SK-N-SH (cell line): ENCODE measurements at regions not wholly inside any gene's neighbourhood (a gene's known extent, or its start where the extent isn't known, plus 50 kb on each side); places are given as distances from the start of the nearest gene placed in this dataset.

Experiments used
- CTCF ChIA-PET: fragments of 300-600, 350-600 bp; formaldehyde crosslinking; extraction: SDS; loops from one replicate; lab custom pipeline; 2021; lab: Yijun Ruan, JAX
- POLR2A ChIA-PET: fragments of 350-600 bp; sonication (Branson Sonifier 250); formaldehyde crosslinking; extraction: SDS; loops from one replicate; lab custom pipeline; 2020; ENCODE audit warnings: antibody characterized with exemption, inconsistent platforms; lab: Yijun Ruan, JAX
- DNase-seq: peaks from one replicate; pipeline ENCODE4 v3.0.0; 2012
- H2AFZ ChIP-seq: fragments of 200-600 bp; sonication (generic); 2 replicates; pipeline ENCODE4 v1.8.1; 2016; ENCODE audit warnings: antibody characterized with exemption, mild to moderate bottlenecking, low read depth
- H3F3A ChIP-seq: fragments of 200-600 bp; sonication (generic); replicated peaks from 2 replicates; pipeline ENCODE3; 2016; ENCODE audit warnings: antibody characterized with exemption, mild to moderate bottlenecking; ENCODE audit not compliant: insufficient read depth
- H3K27ac ChIP-seq, 2 experiments: fragments of 200-500 bp in 1 of 2; fragments of 200-600 bp in 1 of 2; sonication (Bioruptor generic) in 1 of 2; sonication (generic), shearing (Covaris generic) in 1 of 2; 2 replicates each; pipeline versions ENCODE4 v1.5.1 to v1.6.1; 2014 to 2016; ENCODE audit warnings: low read depth in 2 of 2, inconsistent platforms in 1 of 2, low read length in 1 of 2, mild to moderate bottlenecking in 1 of 2, mixed read lengths in 1 of 2
- H3K27me3 ChIP-seq: fragments of 200-600 bp; sonication (generic), shearing (Covaris generic); 2 replicates; pipeline ENCODE4 v1.6.1; 2016; ENCODE audit warnings: mixed run types; ENCODE audit not compliant: insufficient read depth
- H3K36me3 ChIP-seq, 2 experiments: fragments of 200-500 bp in 1 of 2; fragments of 200-600 bp in 1 of 2; sonication (Bioruptor generic) in 1 of 2; sonication (generic) in 1 of 2; replicated peaks in 1 of 2; 2 replicates each; pipeline versions ENCODE3 to v1.5.1; 2014 to 2016; ENCODE audit warnings: low read length in 1 of 2, mild to moderate bottlenecking in 1 of 2; ENCODE audit not compliant: insufficient read depth in 2 of 2, control insufficient read depth in 1 of 2
- H3K4me1 ChIP-seq, 2 experiments: fragments of 200-500 bp in 1 of 2; fragments of 200-600 bp in 1 of 2; sonication (Bioruptor generic) in 1 of 2; sonication (generic), shearing (Covaris generic) in 1 of 2; 2 replicates each; pipeline versions ENCODE4 v1.5.1 to v1.6.1; 2014 to 2016; ENCODE audit warnings: low read depth in 1 of 2, low read length in 1 of 2, mixed run types in 1 of 2; ENCODE audit not compliant: insufficient read depth in 2 of 2, control insufficient read depth in 1 of 2
- H3K4me2 ChIP-seq: fragments of 200-600 bp; sonication (generic), shearing (Covaris generic); 2 replicates; pipeline ENCODE4 v1.6.1; 2017; ENCODE audit warnings: mixed run types
- H3K4me3 ChIP-seq, 2 experiments: fragments of 200-500 bp in 1 of 2; fragments of 200-600 bp in 1 of 2; sonication (Bioruptor generic) in 1 of 2; sonication (generic), shearing (Covaris generic) in 1 of 2; 2 replicates each; pipeline versions ENCODE4 v1.5.1 to v1.8.1; 2014 to 2016; ENCODE audit warnings: low read depth in 2 of 2, inconsistent platforms in 1 of 2, low read length in 1 of 2, mild to moderate bottlenecking in 1 of 2, mixed read lengths in 1 of 2, moderate library complexity in 1 of 2
- H3K79me2 ChIP-seq: fragments of 200-600 bp; sonication (generic); 2 replicates; pipeline ENCODE4 v1.8.1; 2017; ENCODE audit warnings: mild to moderate bottlenecking; ENCODE audit not compliant: insufficient read depth
- H3K9ac ChIP-seq: fragments of 200-600 bp; sonication (generic); 2 replicates; pipeline ENCODE4 v1.6.1; 2017; ENCODE audit warnings: mixed run types
- H3K9me2 ChIP-seq: fragments of 200-600 bp; sonication (generic); 2 replicates; pipeline ENCODE4 v1.6.1; 2017; ENCODE audit warnings: mixed run types
- H3K9me3 ChIP-seq: fragments of 200-600 bp; sonication (generic); 2 replicates; pipeline ENCODE4 v1.6.1; 2017; ENCODE audit warnings: mixed run types, mild to moderate bottlenecking, moderate library complexity
- H4K20me1 ChIP-seq: fragments of 200-600 bp; sonication (generic); 2 replicates; pipeline ENCODE4 v1.6.1; 2017; ENCODE audit warnings: mild to moderate bottlenecking, mixed run types; ENCODE audit not compliant: insufficient read depth
- EP300 ChIP-seq, 2 experiments: IDR thresholded peaks; 2 replicates each; pipeline versions ENCODE4 v1.4.0 to v1.6.1; 2012; ENCODE audit warnings: borderline replicate concordance in 1 of 2, low read depth in 1 of 2, low read length in 1 of 2
- FOSL2 ChIP-seq: IDR thresholded peaks from 2 replicates; pipeline ENCODE4 v1.4.0; 2012; ENCODE audit warnings: low read depth, mild to moderate bottlenecking, moderate library complexity, borderline replicate concordance
- GABPA ChIP-seq: IDR thresholded peaks from 2 replicates; pipeline ENCODE4 v1.4.0; 2012; ENCODE audit warnings: low read depth, mild to moderate bottlenecking
- GATA2 ChIP-seq: sonication (generic); formaldehyde crosslinking; IDR thresholded peaks from 2 replicates; pipeline ENCODE4 v1.5.0; 2020; ENCODE audit warnings: mild to moderate bottlenecking, missing genetic modification reagents
- JUND ChIP-seq: IDR thresholded peaks from 2 replicates; pipeline ENCODE4 v1.4.0; 2012
- MXI1 ChIP-seq: IDR thresholded peaks from 2 replicates; pipeline ENCODE4 v1.6.1; 2012; ENCODE audit warnings: mild to moderate bottlenecking, low read depth, low read length, improper control_type of control experiment
- POLR2AphosphoS5 ChIP-seq: IDR thresholded peaks from 2 replicates; pipeline ENCODE4 v1.6.1; 2012; ENCODE audit warnings: low read depth, low read length
- RCOR1 ChIP-seq: fragments of 150-350 bp; IDR thresholded peaks from 2 replicates; pipeline ENCODE4 v1.6.1; 2017; ENCODE audit warnings: antibody characterized with exemption, low read length
- RFX5 ChIP-seq: IDR thresholded peaks from 2 replicates; pipeline ENCODE4 v1.6.1; 2012; ENCODE audit warnings: mild to moderate bottlenecking, improper control_type of control experiment, low read length
- RXRA ChIP-seq: IDR thresholded peaks from 2 replicates; pipeline ENCODE4 v1.4.0; 2012; ENCODE audit warnings: low read depth, mild to moderate bottlenecking, borderline replicate concordance
- TCF12 ChIP-seq: IDR thresholded peaks from 2 replicates; pipeline ENCODE4 v1.4.0; 2012
- YY1 ChIP-seq: IDR thresholded peaks from 2 replicates; pipeline ENCODE4 v1.4.0; 2012; ENCODE audit warnings: low read depth, mild to moderate bottlenecking
- WGBS: methylation state at CpG from one replicate; pipeline ENCODE4 v1.1.6; 2017; ENCODE audit warnings: low lambda C conversion rate; 5-methylcytosine and 5-hydroxymethylcytosine counted together
- TF ChIP-seq, protein P1 (sequence below): fragments of 150-350 bp; IDR thresholded peaks from 2 replicates; pipeline ENCODE4 v1.6.1; 2016; ENCODE audit warnings: mild to moderate bottlenecking, low read depth, low read length
- TF ChIP-seq, protein P2 (sequence below): IDR thresholded peaks from 2 replicates; pipeline ENCODE4 v1.4.0; 2012; ENCODE audit warnings: low read depth
- TF ChIP-seq, protein P3 (sequence below): IDR thresholded peaks from 2 replicates; pipeline ENCODE4 v1.4.0; 2012; ENCODE audit warnings: low read depth, borderline replicate concordance

DNA sequence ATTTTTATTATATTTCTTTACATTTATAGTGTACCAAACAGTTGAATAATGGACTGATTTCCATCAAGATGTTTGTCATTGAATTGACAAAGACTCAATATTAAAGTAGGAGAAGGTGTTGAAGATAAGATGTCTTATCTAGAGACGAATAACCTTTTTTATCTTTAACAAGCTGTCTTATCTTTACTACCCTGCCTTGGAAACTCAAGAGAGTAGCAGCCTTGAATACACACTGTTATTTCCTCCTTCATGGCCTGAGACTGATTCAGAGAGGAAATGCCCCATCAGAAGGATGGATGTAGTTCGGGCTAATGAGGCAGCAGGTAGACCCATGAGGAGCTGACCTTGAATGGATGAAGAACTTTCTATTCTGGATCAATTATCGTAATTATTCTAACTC lies 365.1 kb upstream of the SEMA6D start:
- Histone ChIP-seq H3K4me2 (no peak overlapping the region), H3K27me3 (no peaks in the 10 kb centered on the region), H3F3A (no peaks in the 10 kb centered on the region), H2AFZ (no peak overlapping the region), H3K4me3 (no peak overlapping the region), H3K4me1 (peaks cover 0 to 6% of the 10 kb centered on the region in 2 experiments; a peak in 2 of 4 replicates), H3K36me3 (no peaks in the 10 kb centered on the region), H3K9ac (no peak overlapping the region), H3K9me3 (no peaks in the 10 kb centered on the region), H3K27ac (no peak overlapping the region), H4K20me1 (no peaks in the 10 kb centered on the region), H3K79me2 (no peaks in the 10 kb centered on the region), H3K9me2 (no peaks in the 10 kb centered on the region)
- ChIA-PET CTCF (no interaction called here), POLR2A (no interaction called here)
- TF ChIP-seq POLR2AphosphoS5 (no peak), MXI1 (no peak), RXRA (no peak), FOSL2 (no peak), TCF12 (no peak)
- 26% methylated on average over 3 of the region's 3 CpGs for WGBS
- DNase-seq: no peak

DNA sequence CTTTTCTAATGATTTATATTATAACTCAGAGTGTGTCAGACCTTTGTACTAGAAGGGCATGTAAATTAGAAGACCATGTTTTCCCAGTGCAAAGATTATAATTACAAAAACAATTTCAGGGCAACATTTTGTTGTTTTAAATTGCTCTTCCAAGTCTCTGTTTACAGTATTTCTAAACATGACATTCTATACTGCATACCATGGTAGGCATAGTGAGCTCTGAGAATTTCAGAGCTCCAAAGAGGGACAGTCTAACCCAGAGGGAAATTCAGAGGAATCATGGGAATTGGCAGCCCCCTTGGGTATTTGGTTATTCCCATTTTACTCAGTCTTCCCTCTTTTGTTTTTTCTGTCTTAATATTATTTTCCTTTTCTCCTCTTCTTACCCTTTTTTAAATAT lies 361.5 kb upstream of the SEMA6D start:
- no peak overlapping the region for H3K9ac ChIP-seq
- H3K27ac ChIP-seq: no peak overlapping the region
- no peaks in the 10 kb centered on the region for H3K27me3 ChIP-seq
- CTCF ChIA-PET: interaction anchor here (1.1 kb wide), 1 partner anchor 14 kb away, joined by 4 read pairs; no protein-coding TSS in a partner anchor
- TF ChIP-seq JUND: no peak
- no peak for TF ChIP-seq RFX5
- TF ChIP-seq FOSL2: no peak
- TF ChIP-seq, protein P1, sequence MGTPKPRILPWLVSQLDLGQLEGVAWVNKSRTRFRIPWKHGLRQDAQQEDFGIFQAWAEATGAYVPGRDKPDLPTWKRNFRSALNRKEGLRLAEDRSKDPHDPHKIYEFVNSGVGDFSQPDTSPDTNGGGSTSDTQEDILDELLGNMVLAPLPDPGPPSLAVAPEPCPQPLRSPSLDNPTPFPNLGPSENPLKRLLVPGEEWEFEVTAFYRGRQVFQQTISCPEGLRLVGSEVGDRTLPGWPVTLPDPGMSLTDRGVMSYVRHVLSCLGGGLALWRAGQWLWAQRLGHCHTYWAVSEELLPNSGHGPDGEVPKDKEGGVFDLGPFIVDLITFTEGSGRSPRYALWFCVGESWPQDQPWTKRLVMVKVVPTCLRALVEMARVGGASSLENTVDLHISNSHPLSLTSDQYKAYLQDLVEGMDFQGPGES: no peak
- no peak for TF ChIP-seq RCOR1
- TF ChIP-seq, protein P2, sequence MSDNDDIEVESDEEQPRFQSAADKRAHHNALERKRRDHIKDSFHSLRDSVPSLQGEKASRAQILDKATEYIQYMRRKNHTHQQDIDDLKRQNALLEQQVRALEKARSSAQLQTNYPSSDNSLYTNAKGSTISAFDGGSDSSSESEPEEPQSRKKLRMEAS: no peak
- TF ChIP-seq, protein P3, sequence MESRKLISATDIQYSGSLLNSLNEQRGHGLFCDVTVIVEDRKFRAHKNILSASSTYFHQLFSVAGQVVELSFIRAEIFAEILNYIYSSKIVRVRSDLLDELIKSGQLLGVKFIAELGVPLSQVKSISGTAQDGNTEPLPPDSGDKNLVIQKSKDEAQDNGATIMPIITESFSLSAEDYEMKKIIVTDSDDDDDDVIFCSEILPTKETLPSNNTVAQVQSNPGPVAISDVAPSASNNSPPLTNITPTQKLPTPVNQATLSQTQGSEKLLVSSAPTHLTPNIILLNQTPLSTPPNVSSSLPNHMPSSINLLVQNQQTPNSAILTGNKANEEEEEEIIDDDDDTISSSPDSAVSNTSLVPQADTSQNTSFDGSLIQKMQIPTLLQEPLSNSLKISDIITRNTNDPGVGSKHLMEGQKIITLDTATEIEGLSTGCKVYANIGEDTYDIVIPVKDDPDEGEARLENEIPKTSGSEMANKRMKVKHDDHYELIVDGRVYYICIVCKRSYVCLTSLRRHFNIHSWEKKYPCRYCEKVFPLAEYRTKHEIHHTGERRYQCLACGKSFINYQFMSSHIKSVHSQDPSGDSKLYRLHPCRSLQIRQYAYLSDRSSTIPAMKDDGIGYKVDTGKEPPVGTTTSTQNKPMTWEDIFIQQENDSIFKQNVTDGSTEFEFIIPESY: no peak
- no peak for TF ChIP-seq EP300 (IDR thresholded peaks at IDR 0.05; ENCODE audit: borderline replicate concordance in 1 of 2, low read depth in 1 of 2, low read length in 1 of 2)
- TF ChIP-seq GATA2 (CRISPR knock-in tag): no peak
- TF ChIP-seq MXI1: no peak
- TF ChIP-seq GABPA: no peak
- no peak for TF ChIP-seq YY1
- TF ChIP-seq, all 33 proteins: peak for 0
- H2AFZ ChIP-seq: no peak overlapping the region
- H3K79me2 ChIP-seq: no peaks in the 10 kb centered on the region
- no peaks in the 10 kb centered on the region for H3K9me3 ChIP-seq
- H3F3A ChIP-seq: no peaks in the 10 kb centered on the region
- no peak for DNase-seq
- H4K20me1 ChIP-seq: no peaks in the 10 kb centered on the region
- H3K4me3 ChIP-seq: no peak overlapping the region
- peaks cover 0 to 1% of the 10 kb centered on the region in 2 experiments; a peak in 3 of 4 replicates for H3K4me1 ChIP-seq
- POLR2A ChIA-PET: no interaction called here
- H3K9me2 ChIP-seq: no peaks in the 10 kb centered on the region
- H3K4me2 ChIP-seq: no peak overlapping the region
- no peaks in the 10 kb centered on the region for H3K36me3 ChIP-seq
